ENCODE measurements at regions not wholly inside any gene's neighbourhood (a gene's known extent, or its start where the extent isn't known, plus 50 kb on each side); places are given as distances from the start of the nearest gene placed in this dataset.
A peak's percentile ranks its signal among the peaks of the same experiment; 100 is the strongest.

DNA sequence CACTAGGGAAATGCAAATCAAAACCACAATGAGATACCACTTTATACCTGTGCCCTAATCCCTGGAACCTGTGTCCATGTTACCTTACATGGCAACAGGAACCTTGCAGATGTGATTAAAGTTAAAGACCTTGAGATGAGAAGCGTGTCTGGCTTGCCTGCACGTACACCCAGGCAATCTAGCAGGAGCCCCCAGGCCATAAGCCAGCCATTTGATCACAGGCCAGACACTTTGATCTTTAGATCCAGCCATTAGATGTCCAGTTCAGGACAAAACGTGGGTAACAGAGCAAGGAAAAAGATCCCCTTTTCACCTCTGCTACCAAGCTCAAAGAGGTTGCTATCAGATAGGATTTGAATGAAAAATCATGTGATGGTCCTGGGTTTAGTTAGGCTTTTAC is 378.8 kb downstream of the BUD13 start:
- H3K9me2 ChIP-seq: no peaks in the 10 kb centered on the region
- WGBS (ENCODE audit: low lambda C conversion rate): 3% methylated on average over 3 of the region's 3 CpGs
- no peaks in the 10 kb centered on the region for H3K27me3 ChIP-seq (ENCODE audit: insufficient read depth)
- no peaks in the 10 kb centered on the region for H3F3A ChIP-seq (replicated peaks; ENCODE audit: insufficient read depth)
- no peaks in the 10 kb centered on the region for H3K9me3 ChIP-seq
- peak overlapping the region in 1 of 2 experiments; percentile 85; a peak in 2 of 4 replicates for H3K27ac ChIP-seq (ENCODE audit: low read depth in 2 of 2, low read length in 1 of 2)
- no peaks in the 10 kb centered on the region for H3K79me2 ChIP-seq (ENCODE audit: insufficient read depth)
- no peak for DNase-seq
- ChIA-PET POLR2A (interaction anchor here (0.8 to 2.2 kb wide), 2 partner anchors 9 to 109 kb away, joined by 3 to 17 read pairs; no protein-coding TSS in a partner anchor), CTCF (interaction anchor here (0.8 to 2.9 kb wide), 5 partner anchors 18 to 247 kb away, joined by 3 to 13 read pairs (median 3); no protein-coding TSS in a partner anchor)
- TF ChIP-seq NFIC (IDR thresholded peaks at IDR 0.05; ENCODE audit: borderline replicate concordance): no peak
- peak in 1 of 2 experiments; percentile 72; a peak in 2 of 4 replicates for TF ChIP-seq EP300 (IDR thresholded peaks at IDR 0.05; ENCODE audit: borderline replicate concordance in 1 of 2, low read depth in 1 of 2, low read length in 1 of 2)
- 0 out of 2 replicates have a peak, but pooled peaks have one; percentile 36 for TF ChIP-seq FOXJ3 (CRISPR knock-in tag; IDR thresholded peaks at IDR 0.05)
- peak; percentile 78 for TF ChIP-seq GATA2 (CRISPR knock-in tag; IDR thresholded peaks at IDR 0.05)
- no peak for TF ChIP-seq PBX3 (IDR thresholded peaks at IDR 0.05)
- TF ChIP-seq, protein P1, sequence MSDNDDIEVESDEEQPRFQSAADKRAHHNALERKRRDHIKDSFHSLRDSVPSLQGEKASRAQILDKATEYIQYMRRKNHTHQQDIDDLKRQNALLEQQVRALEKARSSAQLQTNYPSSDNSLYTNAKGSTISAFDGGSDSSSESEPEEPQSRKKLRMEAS (IDR thresholded peaks at IDR 0.05; ENCODE audit: low read depth): no peak
- no peak for TF ChIP-seq NRF1 (IDR thresholded peaks at IDR 0.05; ENCODE audit: low read depth, low read length)
- H4K20me1 ChIP-seq (ENCODE audit: insufficient read depth): no peaks in the 10 kb centered on the region
- peaks cover 0 to 23% of the 10 kb centered on the region in 2 experiments; a peak in 1 of 4 replicates for H3K4me1 ChIP-seq (ENCODE audit: control insufficient read depth in 1 of 2, insufficient read depth in 2 of 2, low read depth in 1 of 2, low read length in 1 of 2)
- H3K4me2 ChIP-seq: no peak overlapping the region
- H3K36me3 ChIP-seq (replicated peaks in 1 of 2; ENCODE audit: control insufficient read depth in 1 of 2, insufficient read depth in 2 of 2, low read length in 1 of 2): no peaks in the 10 kb centered on the region
- no peak overlapping the region for H2AFZ ChIP-seq (ENCODE audit: low read depth)
- no peak overlapping the region; a peak in 1 of 4 replicates for H3K4me3 ChIP-seq (ENCODE audit: low read depth in 2 of 2, low read length in 1 of 2)
- H3K9ac ChIP-seq: no peak overlapping the region

DNA sequence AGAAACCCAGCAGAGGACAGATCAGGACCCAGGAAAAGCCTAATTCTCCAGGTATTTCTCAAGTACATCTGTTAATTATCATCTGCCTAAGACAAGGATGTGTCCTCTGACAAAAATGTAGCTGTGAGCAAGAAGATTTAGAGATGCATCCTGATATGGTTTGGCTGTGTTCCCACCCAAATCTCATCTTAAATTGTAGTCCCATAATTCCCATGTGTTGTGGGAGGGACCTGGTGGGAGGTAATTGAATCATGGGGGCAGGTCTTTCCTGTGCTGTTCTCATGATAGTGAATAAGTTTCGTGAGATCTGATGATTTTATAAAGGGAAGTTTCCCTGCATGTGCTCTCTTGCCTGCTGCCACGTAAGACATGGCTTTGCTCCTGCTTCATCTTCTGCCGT is 381.8 kb downstream of the BUD13 start:
- no peaks in the 10 kb centered on the region for H4K20me1 ChIP-seq (ENCODE audit: insufficient read depth)
- DNase-seq: no peak
- H3K9me3 ChIP-seq: no peaks in the 10 kb centered on the region
- ChIA-PET CTCF (interaction anchor here (0.6 to 2.3 kb wide), 7 partner anchors 14 to 250 kb away, joined by 3 to 8 read pairs (median 3); no protein-coding TSS in a partner anchor), POLR2A (interaction anchor here (0.6 to 3.6 kb wide), 6 partner anchors 9 to 115 kb away, joined by 3 to 12 read pairs (median 5); no protein-coding TSS in a partner anchor)
- no peak overlapping the region for H3K4me2 ChIP-seq
- H3K9me2 ChIP-seq: no peaks in the 10 kb centered on the region
- no peaks in the 10 kb centered on the region for H3K79me2 ChIP-seq (ENCODE audit: insufficient read depth)
- WGBS (ENCODE audit: low lambda C conversion rate): 25% methylated on average over 3 of the region's 3 CpGs
- no peak overlapping the region for H3K9ac ChIP-seq
- H3K36me3 ChIP-seq (replicated peaks in 1 of 2; ENCODE audit: control insufficient read depth in 1 of 2, insufficient read depth in 2 of 2, low read length in 1 of 2): no peaks in the 10 kb centered on the region
- H2AFZ ChIP-seq (ENCODE audit: low read depth): no peak overlapping the region
- peak overlapping the region in 1 of 2 experiments; percentile 33; a peak in 1 of 4 replicates for H3K4me3 ChIP-seq (ENCODE audit: low read depth in 2 of 2, low read length in 1 of 2)
- TF ChIP-seq FOSL2 (IDR thresholded peaks at IDR 0.05; ENCODE audit: borderline replicate concordance, low read depth) (no peak), SMC3 (IDR thresholded peaks at IDR 0.05; ENCODE audit: low read depth, low read length) (no peak), CHD2 (IDR thresholded peaks at IDR 0.05; ENCODE audit: low read length, partially characterized antibody) (no peak), GATA2 (CRISPR knock-in tag; IDR thresholded peaks at IDR 0.05) (peak; percentile 56), EP300 (IDR thresholded peaks at IDR 0.05; ENCODE audit: borderline replicate concordance in 1 of 2, low read depth in 1 of 2, low read length in 1 of 2) (peak in 1 of 2 experiments; percentile 62; a peak in 1 of 4 replicates), FOXJ3 (CRISPR knock-in tag; IDR thresholded peaks at IDR 0.05) (peak; percentile 47; the same call in 1 of the 2 replicates)
- H3K4me1 ChIP-seq (ENCODE audit: control insufficient read depth in 1 of 2, insufficient read depth in 2 of 2, low read depth in 1 of 2, low read length in 1 of 2): peaks cover 0 to 23% of the 10 kb centered on the region in 2 experiments; a peak in 1 of 4 replicates
- H3F3A ChIP-seq (replicated peaks; ENCODE audit: insufficient read depth): no peaks in the 10 kb centered on the region
- peak overlapping the region in 1 of 2 experiments; percentile 91; a peak in 2 of 4 replicates for H3K27ac ChIP-seq (ENCODE audit: low read depth in 2 of 2, low read length in 1 of 2)
- H3K27me3 ChIP-seq (ENCODE audit: insufficient read depth): no peaks in the 10 kb centered on the region

All from SK-N-SH (cell line).